IMR-90 (cell line): ENCODE measurements at regions not wholly inside any gene's neighbourhood (a gene's known extent, or its start where the extent isn't known, plus 50 kb on each side); places are given as distances from the start of the nearest gene placed in this dataset.

Experiments used
- ATAC-seq: fragments of 200-7000 bp; cut with Tn5 transposase; 2 replicates; pipeline ENCODE4 v1.9.1; 2020; ENCODE audit warnings: low read depth, mild to moderate bottlenecking, moderate library complexity
- BruUV-seq: library from RNA; stranded (reverse); fragments of 400-500 nt; replicated peaks from 2 replicates; lab custom pipeline; 2021; lab: Mats Ljungman, UMichigan
- CTCF ChIA-PET: fragments of 300-600 bp; formaldehyde crosslinking; extraction: SDS; loops from one replicate; lab custom pipeline; 2021; ENCODE audit warnings: antibody characterized with exemption; lab: Yijun Ruan, JAX
- POLR2A ChIA-PET: fragments of 300-600 bp; sonication (Branson Sonifier 250); formaldehyde crosslinking; loops from one replicate; lab custom pipeline; 2022; ENCODE audit warnings: antibody characterized with exemption; ENCODE audit not compliant: unreplicated experiment; lab: Charles Lee
- DNase-seq: peaks from one replicate; pipeline ENCODE4 v3.0.0; 2013
- H2AFZ ChIP-seq: replicated peaks from 2 replicates; pipeline ENCODE3; 2013; ENCODE audit warnings: low read length, mild to moderate bottlenecking; ENCODE audit not compliant: poor library complexity
- H2AK5ac ChIP-seq: 2 replicates; pipeline ENCODE4 v1.6.1; 2013; ENCODE audit warnings: low read depth, low read length, inconsistent platforms
- H2AK9ac ChIP-seq: replicated peaks from 2 replicates; pipeline ENCODE3; 2013; ENCODE audit warnings: mild to moderate bottlenecking, low read depth, low read length, moderate library complexity; ENCODE audit not compliant: poor library complexity
- H2BK120ac ChIP-seq: 2 replicates; pipeline ENCODE4 v1.6.1; 2013; ENCODE audit warnings: low read depth, low read length, inconsistent platforms
- H2BK15ac ChIP-seq: 3 replicates; pipeline ENCODE4 v1.6.1; 2013; ENCODE audit warnings: low read depth, low read length, inconsistent platforms
- H2BK20ac ChIP-seq: 2 replicates; pipeline ENCODE4 v1.6.1; 2013; ENCODE audit warnings: low read depth, mild to moderate bottlenecking, inconsistent platforms, low read length, moderate library complexity
- H2BK5ac ChIP-seq: 2 replicates; pipeline ENCODE4 v1.6.1; 2013; ENCODE audit warnings: mild to moderate bottlenecking, low read depth, low read length, inconsistent platforms; ENCODE audit not compliant: poor library complexity, severe bottlenecking
- H3K14ac ChIP-seq: replicated peaks from 2 replicates; pipeline ENCODE4 v1.6.1; 2013; ENCODE audit warnings: low read depth, low read length, inconsistent platforms
- H3K18ac ChIP-seq: 2 replicates; pipeline ENCODE4 v1.6.1; 2013; ENCODE audit warnings: low read depth, low read length, control low read depth
- H3K23ac ChIP-seq: 2 replicates; pipeline ENCODE4 v1.6.1; 2013; ENCODE audit warnings: low read depth, low read length, inconsistent platforms
- H3K27ac ChIP-seq: 2 replicates; pipeline ENCODE4 v1.5.1; 2013; ENCODE audit warnings: mild to moderate bottlenecking, control low read depth, low read length; ENCODE audit not compliant: insufficient read depth
- H3K27me3 ChIP-seq: 2 replicates; pipeline ENCODE4 v1.6.1; 2013; ENCODE audit warnings: low read length; ENCODE audit not compliant: control insufficient read depth, insufficient read depth
- H3K36me3 ChIP-seq: 2 replicates; pipeline ENCODE4 v1.6.1; 2013; ENCODE audit warnings: low read length, mixed read lengths; ENCODE audit not compliant: control insufficient read depth, insufficient read depth
- H3K4ac ChIP-seq: 2 replicates; pipeline ENCODE4 v1.6.1; 2013; ENCODE audit warnings: low read depth, low read length, inconsistent platforms
- H3K4me1 ChIP-seq: 2 replicates; pipeline ENCODE4 v1.6.1; 2013; ENCODE audit warnings: low read length, mixed read lengths; ENCODE audit not compliant: control insufficient read depth, insufficient read depth
- H3K4me2 ChIP-seq: 2 replicates; pipeline ENCODE4 v1.6.1; 2013; ENCODE audit warnings: low read depth, mild to moderate bottlenecking, control low read depth, low read length, moderate library complexity
- H3K4me3 ChIP-seq: 2 replicates; pipeline ENCODE4 v1.5.1; 2013; ENCODE audit warnings: low read depth, mild to moderate bottlenecking, control low read depth, low read length, moderate library complexity; ENCODE audit not compliant: insufficient read depth
- H3K56ac ChIP-seq: 2 replicates; pipeline ENCODE4 v1.6.1; 2013; ENCODE audit warnings: low read length, inconsistent platforms; ENCODE audit not compliant: insufficient read depth; ENCODE audit errors: extremely low read depth
- H3K79me1 ChIP-seq, 2 experiments: 2 replicates each; pipeline ENCODE4 v1.6.1; 2013; ENCODE audit warnings: low read length in 2 of 2, inconsistent platforms in 1 of 2, low read depth in 1 of 2
- H3K9ac ChIP-seq: 2 replicates; pipeline ENCODE4 v1.6.1; 2013; ENCODE audit warnings: low read depth, low read length, control low read depth
- H3K9me1 ChIP-seq: 2 replicates; pipeline ENCODE4 v1.6.1; 2013; ENCODE audit warnings: low read length, inconsistent platforms; ENCODE audit not compliant: insufficient read depth
- H3K9me3 ChIP-seq: 2 replicates; pipeline ENCODE4 v1.6.1; 2013; ENCODE audit warnings: low read length; ENCODE audit not compliant: control insufficient read depth, insufficient read depth
- H4K20me1 ChIP-seq: 2 replicates; pipeline ENCODE4 v1.6.1; 2013; ENCODE audit warnings: low read length, inconsistent platforms; ENCODE audit not compliant: insufficient read depth
- H4K5ac ChIP-seq: 2 replicates; pipeline ENCODE4 v1.6.1; 2013; ENCODE audit warnings: mild to moderate bottlenecking, low read depth, low read length, control low read depth
- H4K8ac ChIP-seq, 2 experiments: 2 replicates each; pipeline ENCODE4 v1.6.1; 2013; ENCODE audit warnings: low read depth in 2 of 2, low read length in 2 of 2, control low read depth in 1 of 2, inconsistent platforms in 1 of 2
- H4K91ac ChIP-seq: 2 replicates; pipeline ENCODE4 v1.6.1; 2013; ENCODE audit warnings: low read depth, low read length, inconsistent platforms; ENCODE audit not compliant: insufficient read depth
- CHD1 ChIP-seq: IDR thresholded peaks from 2 replicates; pipeline ENCODE4 v1.6.1; 2012; ENCODE audit warnings: low read depth, low read length, improper control_type of control experiment
- CTCF ChIP-seq: conservative IDR thresholded peaks from 2 replicates; pipeline ENCODE4 v1.5.1; 2012; ENCODE audit warnings: mild to moderate bottlenecking, low read depth, low read length, improper control_type of control experiment
- ELK1 ChIP-seq: fragments of 150-350 bp; IDR thresholded peaks from 2 replicates; pipeline ENCODE4 v1.6.1; 2016; ENCODE audit warnings: low read depth, mild to moderate bottlenecking, low read length, moderate library complexity, borderline replicate concordance
- FOS ChIP-seq: fragments of 150-350 bp; IDR thresholded peaks from 2 replicates; pipeline ENCODE4 v1.6.1; 2016; ENCODE audit warnings: low read depth, low read length
- MAFK ChIP-seq: IDR thresholded peaks from 2 replicates; pipeline ENCODE4 v1.6.1; 2012; ENCODE audit warnings: low read depth, low read length, improper control_type of control experiment
- MAZ ChIP-seq: IDR thresholded peaks from 2 replicates; pipeline ENCODE4 v1.6.1; 2012; ENCODE audit warnings: low read depth, mild to moderate bottlenecking, low read length, improper control_type of control experiment, moderate library complexity, borderline replicate concordance
- MXI1 ChIP-seq: IDR thresholded peaks from 2 replicates; pipeline ENCODE4 v1.6.1; 2012; ENCODE audit warnings: low read depth, mild to moderate bottlenecking, low read length, moderate library complexity, borderline replicate concordance
- POLR2A ChIP-seq: IDR thresholded peaks from 2 replicates; pipeline ENCODE4 v1.6.1; 2012; ENCODE audit warnings: mild to moderate bottlenecking, low read depth, low read length
- RAD21 ChIP-seq: IDR thresholded peaks from 2 replicates; pipeline ENCODE4 v1.6.1; 2012; ENCODE audit warnings: low read length, improper control_type of control experiment
- RCOR1 ChIP-seq: IDR thresholded peaks from 2 replicates; pipeline ENCODE4 v1.6.1; 2012; ENCODE audit warnings: mild to moderate bottlenecking, low read length, improper control_type of control experiment; ENCODE audit not compliant: insufficient replicate concordance
- RFX5 ChIP-seq: IDR thresholded peaks from 2 replicates; pipeline ENCODE4 v1.8.0; 2012; ENCODE audit warnings: low read depth, mild to moderate bottlenecking, low read length, moderate library complexity
- SMC3 ChIP-seq: fragments of 150-350 bp; IDR thresholded peaks from 2 replicates; pipeline ENCODE4 v1.6.1; 2016; ENCODE audit warnings: low read depth, mild to moderate bottlenecking, antibody characterized with exemption, low read length, moderate library complexity
- USF2 ChIP-seq: fragments of 150-350 bp; IDR thresholded peaks from 2 replicates; pipeline ENCODE4 v1.6.1; 2017; ENCODE audit warnings: mild to moderate bottlenecking, antibody characterized with exemption, low read length, low read depth
- WGBS, 2 experiments: methylation state at CpG; one replicate each; pipeline versions ENCODE4 v1.1.5 to v1.1.7; 2013; ENCODE audit warnings: missing lambda C conversion rate in 2 of 2; ENCODE audit not compliant: insufficient read length in 1 of 2; ENCODE audit errors: extremely low coverage in 2 of 2; 5-methylcytosine and 5-hydroxymethylcytosine counted together
- dilution Hi-C: fragments of 300-500 bp; cut with HindIII; formaldehyde crosslinking; loops from one replicate; pipeline ENCODE4 v1.14.3; 2018; ENCODE audit warnings: low sequenced_read_pairs; ENCODE audit not compliant: unreplicated experiment
- in situ Hi-C: fragments of 300-500 bp; cut with MboI; formaldehyde crosslinking; loops from 3 replicates; pipeline ENCODE4 v1.14.3; 2019; ENCODE audit warnings: low sequenced_read_pairs, inconsistent platforms, mixed read lengths
- intact Hi-C: fragments of 100-400 bp; cut with micrococcal nuclease; formaldehyde crosslinking; loops from 2 replicates; pipeline ENCODE4 v1.10.0; 2022

- H3K4me3 ChIP-seq = no peak overlapping the region
- no peak overlapping the region for H3K14ac ChIP-seq
- H2BK120ac ChIP-seq = no peak overlapping the region
- H3K18ac ChIP-seq = no peak overlapping the region
- no peak overlapping the region for H2BK20ac ChIP-seq
- no TSS peak for BruUV-seq
- ChIA-PET CTCF (no interaction called here), POLR2A (no interaction called here)
- in situ Hi-C loops (no loop called here), intact Hi-C loops (no loop called here), dilution Hi-C loops (no loop called here)
- H3K27ac ChIP-seq = no peak overlapping the region
- H2AK5ac ChIP-seq = no peak overlapping the region
- no CpG with 5 or more reads among the region's 2 CpGs for WGBS, 2 experiments
- H4K8ac ChIP-seq = no peak overlapping the region
- H3K36me3 ChIP-seq = no peaks in the 10 kb centered on the region
- TF ChIP-seq RCOR1 (no peak), POLR2A (no peak), MAFK (no peak), CTCF (no peak), RAD21 (no peak), CHD1 (no peak), MXI1 (no peak), USF2 (no peak), MAZ (no peak), RFX5 (no peak), FOS (no peak), ELK1 (no peak), SMC3 (no peak)
- no peak overlapping the region for H4K5ac ChIP-seq
- no peaks in the 10 kb centered on the region for H3K9me3 ChIP-seq
- no peak overlapping the region for H2BK15ac ChIP-seq
- no peak overlapping the region for H2AK9ac ChIP-seq
- no peaks in the 10 kb centered on the region for H3K27me3 ChIP-seq
- H3K79me1 ChIP-seq = no peaks in the 10 kb centered on the region
- H3K4me1 ChIP-seq = no peaks in the 10 kb centered on the region
- H3K9ac ChIP-seq = no peak overlapping the region
- H2BK5ac ChIP-seq = no peak overlapping the region
- H3K4ac ChIP-seq = no peak overlapping the region
- no peaks in the 10 kb centered on the region for H4K20me1 ChIP-seq
- no peak overlapping the region for H4K91ac ChIP-seq
- ATAC-seq (no peak), DNase-seq (no peak)
- no peaks in the 10 kb centered on the region for H3K9me1 ChIP-seq
- H3K56ac ChIP-seq = no peak overlapping the region
- no peak overlapping the region for H3K4me2 ChIP-seq
- H3K23ac ChIP-seq = no peak overlapping the region
- no peak overlapping the region for H2AFZ ChIP-seq
Measured at GRCh38 chr9:68629042-68629441, 76.0 kb upstream of the PIP5K1B start.
